Endothelial cell of umbilical vein (primary cell): ENCODE measurements at regions not wholly inside any gene's neighbourhood (a gene's known extent, or its start where the extent isn't known, plus 50 kb on each side); places are given as distances from the start of the nearest gene placed in this dataset.
A peak's percentile ranks its signal among the peaks of the same experiment; 100 is the strongest.

Experiments used
- BruUV-seq: library from RNA; stranded (reverse); fragments of 400-500 nt; replicated peaks from 2 replicates; lab custom pipeline; 2021; lab: Mats Ljungman, UMichigan
- CTCF ChIA-PET: fragments of 300-600, 350-600 bp; sonication (Branson Sonifier 250); formaldehyde crosslinking; loops from one replicate; lab custom pipeline; 2021; ENCODE audit warnings: antibody characterized with exemption, inconsistent platforms; lab: Charles Lee
- POLR2A ChIA-PET: fragments of 300-600, 350-600 bp; sonication (Branson Sonifier 250); formaldehyde crosslinking; loops from one replicate; lab custom pipeline; 2021; ENCODE audit warnings: antibody characterized with exemption, inconsistent platforms; lab: Charles Lee
- DNase-seq: peaks from one replicate; pipeline ENCODE4 v3.0.0-alpha.2; 2011; ENCODE audit warnings: low read depth, low spot score
- FAIRE-seq: peaks from 2 replicates; lab custom pipeline; 2011; peaks lifted over from hg19 to GRCh38; lab: Jason Lieb, UNC
- H2AFZ ChIP-seq: 2 replicates; pipeline ENCODE4 v1.6.0; 2012; ENCODE audit warnings: low read depth, low read length, control low read depth, inconsistent platforms
- H3K27ac ChIP-seq: 2 replicates; pipeline ENCODE4 v1.5.1; 2011; ENCODE audit warnings: low read depth, mild to moderate bottlenecking, control low read depth, low read length, moderate library complexity; ENCODE audit not compliant: insufficient read depth
- H3K27me3 ChIP-seq, 2 experiments: 2 replicates each; pipeline versions ENCODE4 v1.6.0 to v1.6.1; 2011; ENCODE audit warnings: low read length in 2 of 2, mixed read lengths in 1 of 2; ENCODE audit not compliant: control insufficient read depth in 2 of 2, insufficient read depth in 2 of 2
- H3K36me3 ChIP-seq, 2 experiments: 2 replicates in 1 of 2; 3 replicates in 1 of 2; pipeline ENCODE4 v1.5.1; 2011; ENCODE audit warnings: low read length in 2 of 2, mild to moderate bottlenecking in 1 of 2, moderate library complexity in 1 of 2; ENCODE audit not compliant: control insufficient read depth in 2 of 2, insufficient read depth in 2 of 2; ENCODE audit errors: extremely low read depth in 1 of 2
- H3K4me1 ChIP-seq: 3 replicates; pipeline ENCODE4 v1.5.1; 2011; ENCODE audit warnings: mild to moderate bottlenecking, low read length; ENCODE audit not compliant: control insufficient read depth, insufficient read depth; ENCODE audit errors: extremely low read depth
- H3K4me2 ChIP-seq: 2 replicates; pipeline ENCODE4 v1.6.1; 2011; ENCODE audit warnings: low read length, control low read depth, mixed read lengths; ENCODE audit not compliant: insufficient read depth
- H3K4me3 ChIP-seq, 3 experiments: fragments of 200-600 bp in 1 of 3; sonication (generic), shearing (Covaris generic) in 1 of 3; replicated peaks in 1 of 3; 2 replicates each; pipeline ENCODE4 v1.5.1; 2011 to 2016; ENCODE audit warnings: control low read depth in 3 of 3, low read length in 3 of 3, mild to moderate bottlenecking in 2 of 3, inconsistent platforms in 1 of 3, low read depth in 1 of 3, moderate library complexity in 1 of 3; ENCODE audit not compliant: insufficient read depth in 1 of 3
- H3K79me2 ChIP-seq: 2 replicates; pipeline ENCODE4 v1.6.0; 2012; ENCODE audit warnings: low read length, inconsistent platforms; ENCODE audit not compliant: control insufficient read depth, insufficient read depth
- H3K9ac ChIP-seq: replicated peaks from 2 replicates; pipeline ENCODE3; 2011; ENCODE audit warnings: low read length, control low read depth; ENCODE audit not compliant: insufficient read depth; ENCODE audit errors: extremely low read depth
- H3K9me1 ChIP-seq: replicated peaks from 3 replicates; pipeline ENCODE4 v1.6.0; 2011; ENCODE audit warnings: mild to moderate bottlenecking, low read length; ENCODE audit not compliant: control insufficient read depth, insufficient read depth; ENCODE audit errors: extremely low read depth
- H3K9me3 ChIP-seq: replicated peaks from 2 replicates; pipeline ENCODE4 v1.5.1; 2012; ENCODE audit warnings: low read length, inconsistent platforms; ENCODE audit not compliant: control insufficient read depth, insufficient read depth
- H4K20me1 ChIP-seq: replicated peaks from 2 replicates; pipeline ENCODE3; 2011; ENCODE audit warnings: mild to moderate bottlenecking, low read length; ENCODE audit not compliant: control insufficient read depth, insufficient read depth; ENCODE audit errors: extremely low read depth
- EZH2 ChIP-seq: IDR thresholded peaks from 2 replicates; pipeline ENCODE4 v1.6.1; 2012; ENCODE audit warnings: borderline replicate concordance, low read depth, mild to moderate bottlenecking, moderate library complexity, low read length, inconsistent platforms; ENCODE audit not compliant: severe bottlenecking
- FOS ChIP-seq: IDR thresholded peaks from 2 replicates; pipeline ENCODE4 v1.6.1; 2011; ENCODE audit warnings: mild to moderate bottlenecking, low read length, moderate library complexity, borderline replicate concordance; ENCODE audit not compliant: insufficient read depth
- GATA2 ChIP-seq: IDR thresholded peaks from 2 replicates; pipeline ENCODE4 v1.7.0; 2011; ENCODE audit warnings: low read depth, mild to moderate bottlenecking, moderate library complexity, mixed read lengths, low read length; ENCODE audit not compliant: insufficient read length, insufficient read depth
- JUN ChIP-seq: IDR thresholded peaks from 2 replicates; pipeline ENCODE4 v1.6.1; 2011; ENCODE audit warnings: borderline replicate concordance, low read depth; ENCODE audit not compliant: insufficient read length, insufficient read depth
- MYC ChIP-seq: IDR thresholded peaks from one replicate; pipeline ENCODE4 v1.6.1; 2011; ENCODE audit warnings: mild to moderate bottlenecking, low read depth, low read length
- POLR2A ChIP-seq: IDR thresholded peaks from 2 replicates; pipeline ENCODE4 v1.6.1; 2012; ENCODE audit warnings: low read depth, mild to moderate bottlenecking, control low read depth, low read length
- POLR2AphosphoS5 ChIP-seq: IDR thresholded peaks from 2 replicates; pipeline ENCODE4 v1.6.1; 2012; ENCODE audit warnings: low read depth, mild to moderate bottlenecking, control low read depth, low read length, moderate library complexity; ENCODE audit not compliant: insufficient read depth
- dilution Hi-C: fragments of 300-500 bp; cut with MboI; formaldehyde crosslinking; loops from one replicate; pipeline ENCODE4 v1.15.0; 2019; ENCODE audit warnings: low sequenced_read_pairs; ENCODE audit not compliant: extremely low pct_ligation_motif_present
- intact Hi-C: fragments of 100-400 bp; cut with micrococcal nuclease; formaldehyde crosslinking; loops from one replicate; pipeline ENCODE4 v1.10.0; 2022
- TF ChIP-seq, protein P1 (sequence below): IDR thresholded peaks from 2 replicates; pipeline ENCODE4 v1.6.1; 2011; ENCODE audit not compliant: insufficient read depth, insufficient read length
- TF ChIP-seq, protein P2 (sequence below), 2 donors: IDR thresholded peaks; 1 replicate in 1 of 2; 2 replicates in 1 of 2; pipeline ENCODE4 v1.5.1; 2011; ENCODE audit warnings: low read length in 2 of 2, mild to moderate bottlenecking in 2 of 2, moderate library complexity in 2 of 2, control low read depth in 1 of 2, inconsistent platforms in 1 of 2, low read depth in 1 of 2; ENCODE audit not compliant: insufficient read depth in 1 of 2; ENCODE audit errors: extremely low read depth in 1 of 2

DNA sequence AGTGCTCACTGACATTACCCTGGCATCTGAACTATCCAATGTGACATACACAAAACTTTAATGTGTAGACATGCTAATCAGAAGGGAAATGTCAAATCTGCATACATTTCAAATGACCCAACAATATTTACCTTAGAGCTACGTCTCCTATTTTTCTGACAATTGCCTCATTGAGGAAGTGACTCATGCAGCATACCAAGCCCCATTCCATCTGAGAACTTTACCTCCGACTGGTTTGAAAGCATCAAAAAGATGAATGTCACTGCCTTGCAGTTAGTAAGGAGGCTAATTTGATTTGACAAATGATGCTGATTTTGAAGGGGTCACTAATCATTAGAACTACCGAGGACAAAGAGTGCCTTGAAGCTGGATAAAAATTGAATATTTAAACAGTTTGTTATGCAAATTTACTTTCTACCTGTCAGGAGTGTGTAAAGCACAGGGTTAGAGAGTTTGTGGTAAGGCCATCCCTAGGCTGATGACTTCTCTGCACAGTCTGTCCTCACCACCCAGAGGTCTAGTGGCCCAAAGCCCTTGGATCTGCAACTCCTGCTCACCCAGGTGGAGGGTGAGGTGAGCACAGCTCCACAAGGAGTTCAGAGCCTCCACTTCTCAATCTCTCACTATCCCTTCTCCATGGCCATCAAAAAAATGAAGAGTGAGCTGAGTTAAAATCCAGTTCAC is 500.3 kb upstream of the C1orf87 start:
- DNase-seq: peak; percentile 86

GRCh38 chr1:60573121-60573520 is 499.6 kb upstream of the C1orf87 start:
- Histone ChIP-seq H3K4me1 (peaks cover 18% of the 10 kb centered on the region), H3K27me3 (no peaks in the 10 kb centered on the region), H4K20me1 (no peaks in the 10 kb centered on the region), H3K27ac (peak overlapping the region; percentile 58), H3K4me2 (peak overlapping the region; percentile 44), H3K9ac (no peak overlapping the region), H2AFZ (no peak overlapping the region), H3K4me3 (no peak overlapping the region), H3K79me2 (no peaks in the 10 kb centered on the region), H3K9me3 (no peaks in the 10 kb centered on the region), H3K36me3 (no peaks in the 10 kb centered on the region), H3K9me1 (no peaks in the 10 kb centered on the region)
- dilution Hi-C loops: no loop called here
- POLR2A ChIA-PET: no interaction called here
- FAIRE-seq (no peak), DNase-seq (peak; percentile 35)
- intact Hi-C loops: loop anchor here (1.0 to 10.0 kb wide), 8 partner anchors 16 to 392 kb away; no protein-coding TSS in a partner anchor
- CTCF ChIA-PET: interaction anchor here (0.8 to 2.6 kb wide), 6 partner anchors 8 to 292 kb away, joined by 3 to 13 read pairs (median 4); no protein-coding TSS in a partner anchor
- TF ChIP-seq POLR2A (no peak), FOS (no peak), JUN (no peak), GATA2 (no peak), MYC (no peak), EZH2 (no peak), POLR2AphosphoS5 (no peak)
- TF ChIP-seq, protein P1, sequence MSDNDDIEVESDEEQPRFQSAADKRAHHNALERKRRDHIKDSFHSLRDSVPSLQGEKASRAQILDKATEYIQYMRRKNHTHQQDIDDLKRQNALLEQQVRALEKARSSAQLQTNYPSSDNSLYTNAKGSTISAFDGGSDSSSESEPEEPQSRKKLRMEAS: no peak
- TF ChIP-seq, protein P2, sequence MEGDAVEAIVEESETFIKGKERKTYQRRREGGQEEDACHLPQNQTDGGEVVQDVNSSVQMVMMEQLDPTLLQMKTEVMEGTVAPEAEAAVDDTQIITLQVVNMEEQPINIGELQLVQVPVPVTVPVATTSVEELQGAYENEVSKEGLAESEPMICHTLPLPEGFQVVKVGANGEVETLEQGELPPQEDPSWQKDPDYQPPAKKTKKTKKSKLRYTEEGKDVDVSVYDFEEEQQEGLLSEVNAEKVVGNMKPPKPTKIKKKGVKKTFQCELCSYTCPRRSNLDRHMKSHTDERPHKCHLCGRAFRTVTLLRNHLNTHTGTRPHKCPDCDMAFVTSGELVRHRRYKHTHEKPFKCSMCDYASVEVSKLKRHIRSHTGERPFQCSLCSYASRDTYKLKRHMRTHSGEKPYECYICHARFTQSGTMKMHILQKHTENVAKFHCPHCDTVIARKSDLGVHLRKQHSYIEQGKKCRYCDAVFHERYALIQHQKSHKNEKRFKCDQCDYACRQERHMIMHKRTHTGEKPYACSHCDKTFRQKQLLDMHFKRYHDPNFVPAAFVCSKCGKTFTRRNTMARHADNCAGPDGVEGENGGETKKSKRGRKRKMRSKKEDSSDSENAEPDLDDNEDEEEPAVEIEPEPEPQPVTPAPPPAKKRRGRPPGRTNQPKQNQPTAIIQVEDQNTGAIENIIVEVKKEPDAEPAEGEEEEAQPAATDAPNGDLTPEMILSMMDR (IDR thresholded peaks at IDR 0.05; ENCODE audit: extremely low read depth in 1 of 2, insufficient read depth in 1 of 2, low read depth in 1 of 2, low read length in 2 of 2): no peak
- BruUV-seq: TSS peak; percentile 84

More for the DNA sequence above, 500.3 kb upstream of the C1orf87 start:
- no peaks in the 10 kb centered on the region for H4K20me1 ChIP-seq
- H3K27me3 ChIP-seq: no peaks in the 10 kb centered on the region
- no peak overlapping the region for H3K4me3 ChIP-seq
- dilution Hi-C loops (no loop called here), intact Hi-C loops (loop anchor here (1.0 to 10.0 kb wide), 8 partner anchors 15 to 391 kb away; no protein-coding TSS in a partner anchor)
- peak overlapping the region; percentile 31 for H3K9ac ChIP-seq
- peak overlapping the region; percentile 58 for H3K27ac ChIP-seq
- H3K79me2 ChIP-seq: no peaks in the 10 kb centered on the region
- ChIA-PET CTCF (interaction anchor here (0.8 to 2.6 kb wide), 7 partner anchors 9 to 293 kb away, joined by 3 to 13 read pairs (median 4); no protein-coding TSS in a partner anchor), POLR2A (no interaction called here)
- H2AFZ ChIP-seq: no peak overlapping the region
- FAIRE-seq: peak; percentile 89
- H3K9me3 ChIP-seq: no peaks in the 10 kb centered on the region
- H3K36me3 ChIP-seq: no peaks in the 10 kb centered on the region
- no peaks in the 10 kb centered on the region for H3K9me1 ChIP-seq
- H3K4me1 ChIP-seq: peaks cover 18% of the 10 kb centered on the region
- TSS peak; percentile 77 for BruUV-seq
- TF ChIP-seq, protein P1: no peak
- TF ChIP-seq EZH2 (no peak), POLR2A (peak; percentile 35), JUN (peak; percentile 94), POLR2AphosphoS5 (peak; percentile 68), GATA2 (no peak), FOS (peak; percentile 86), MYC (no peak)
- peak overlapping the region; percentile 44 for H3K4me2 ChIP-seq
